VCaP (cell line): ENCODE measurements at regions not wholly inside any gene's neighbourhood (a gene's known extent, or its start where the extent isn't known, plus 50 kb on each side); places are given as distances from the start of the nearest gene placed in this dataset.
A peak's percentile ranks its signal among the peaks of the same experiment; 100 is the strongest.
"Not testable (repeated sequence)": the region's sequence is repeated elsewhere in the genome, so short reads cannot be mapped to it uniquely, and the experiment has no call there.

Experiments
- H3K27ac ChIP-seq: fragments of 450-650 bp; 2 replicates; pipeline ENCODE4 v1.5.1; 2017
- TF ChIP-seq, protein P1 (sequence below): fragments of 450-650 bp; conservative IDR thresholded peaks from 2 replicates; pipeline ENCODE4 v1.5.1; 2017; ENCODE audit warnings: mild to moderate bottlenecking, moderate library complexity

GRCh38 chr9:7507026-7507425, 292.6 kb downstream of the DMAC1 start:
- TF ChIP-seq, protein P1, sequence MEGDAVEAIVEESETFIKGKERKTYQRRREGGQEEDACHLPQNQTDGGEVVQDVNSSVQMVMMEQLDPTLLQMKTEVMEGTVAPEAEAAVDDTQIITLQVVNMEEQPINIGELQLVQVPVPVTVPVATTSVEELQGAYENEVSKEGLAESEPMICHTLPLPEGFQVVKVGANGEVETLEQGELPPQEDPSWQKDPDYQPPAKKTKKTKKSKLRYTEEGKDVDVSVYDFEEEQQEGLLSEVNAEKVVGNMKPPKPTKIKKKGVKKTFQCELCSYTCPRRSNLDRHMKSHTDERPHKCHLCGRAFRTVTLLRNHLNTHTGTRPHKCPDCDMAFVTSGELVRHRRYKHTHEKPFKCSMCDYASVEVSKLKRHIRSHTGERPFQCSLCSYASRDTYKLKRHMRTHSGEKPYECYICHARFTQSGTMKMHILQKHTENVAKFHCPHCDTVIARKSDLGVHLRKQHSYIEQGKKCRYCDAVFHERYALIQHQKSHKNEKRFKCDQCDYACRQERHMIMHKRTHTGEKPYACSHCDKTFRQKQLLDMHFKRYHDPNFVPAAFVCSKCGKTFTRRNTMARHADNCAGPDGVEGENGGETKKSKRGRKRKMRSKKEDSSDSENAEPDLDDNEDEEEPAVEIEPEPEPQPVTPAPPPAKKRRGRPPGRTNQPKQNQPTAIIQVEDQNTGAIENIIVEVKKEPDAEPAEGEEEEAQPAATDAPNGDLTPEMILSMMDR: no peak
- no peak overlapping the region for H3K27ac ChIP-seq

DNA sequence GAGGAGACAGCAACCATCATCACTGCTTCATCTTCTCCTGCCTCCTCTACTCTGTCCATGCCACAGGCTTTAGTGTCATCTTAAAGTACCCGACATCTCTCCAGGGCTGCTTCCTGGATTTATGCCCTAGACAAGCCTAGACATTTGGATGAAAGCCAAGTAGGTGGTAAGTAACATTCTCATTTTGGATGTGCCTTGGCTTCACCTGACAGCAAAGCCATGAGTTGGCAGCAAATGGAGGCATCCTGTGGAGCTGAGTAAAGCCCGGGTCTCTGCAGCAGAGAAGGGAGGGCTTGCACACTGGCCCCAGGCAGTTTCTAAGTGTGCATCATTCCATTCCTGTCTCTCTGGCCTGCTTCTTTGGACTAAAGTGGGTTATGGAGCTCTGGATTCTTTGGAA, 299.1 kb downstream of the DMAC1 start:
- TF ChIP-seq, protein P1: no peak
- H3K27ac ChIP-seq: no peak overlapping the region

DNA sequence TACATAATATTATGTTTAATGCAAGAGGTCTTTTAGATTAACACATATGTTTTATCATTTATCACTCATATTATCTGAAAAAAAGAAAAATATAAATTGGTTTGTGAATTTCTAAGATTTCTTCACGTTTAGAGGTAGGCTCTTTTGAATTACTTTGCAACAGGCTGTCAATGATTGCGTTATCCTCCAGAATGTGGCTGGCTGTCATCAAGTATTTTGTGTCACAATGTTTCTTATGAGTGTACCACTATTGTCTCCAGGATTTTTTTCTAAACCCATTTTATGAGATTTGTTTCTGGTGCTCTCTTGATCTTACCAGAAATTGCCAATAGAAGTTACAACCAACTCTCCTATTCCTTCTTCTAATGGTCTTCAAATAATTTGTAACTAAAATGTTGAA, 307.9 kb downstream of the DMAC1 start:
- TF ChIP-seq, protein P1: no peak

GRCh38 chr9:7490317-7491108, 309.1 kb downstream of the DMAC1 start:
- TF ChIP-seq, protein P1: no peak
- H3K27ac ChIP-seq: no peak overlapping the region

More for the DNA sequence above, 307.9 kb downstream of the DMAC1 start:
- no peak overlapping the region for H3K27ac ChIP-seq

DNA sequence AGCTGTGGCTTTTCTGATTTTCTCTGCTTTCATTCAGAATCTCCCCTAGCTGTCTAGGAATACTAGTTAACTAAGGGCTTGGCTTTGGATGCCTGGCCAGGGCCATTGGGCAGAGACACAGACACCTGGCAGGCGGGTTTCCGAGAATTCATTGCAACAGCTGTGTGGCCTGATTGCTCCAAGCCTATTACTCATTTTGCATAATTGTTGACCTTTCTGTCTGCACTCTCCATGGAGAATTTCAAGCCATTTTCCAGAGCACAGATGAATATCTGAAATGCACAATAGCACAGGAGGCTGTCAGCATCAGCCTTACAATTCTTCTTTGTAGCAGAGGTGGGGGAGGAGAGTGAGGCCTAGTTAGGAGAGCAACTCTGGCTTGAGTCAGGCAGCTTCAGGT, 310.5 kb downstream of the DMAC1 start:
- TF ChIP-seq, protein P1: no peak
- no peak overlapping the region for H3K27ac ChIP-seq

- not testable (repeated sequence) for H3K27ac ChIP-seq
Measured at GRCh38 chr9:7484014-7484413, 315.6 kb downstream of the DMAC1 start.

- TF ChIP-seq, protein P1: no peak
- no peak overlapping the region for H3K27ac ChIP-seq
Measured at GRCh38 chr9:7481570-7481969, 318.0 kb downstream of the DMAC1 start.

DNA sequence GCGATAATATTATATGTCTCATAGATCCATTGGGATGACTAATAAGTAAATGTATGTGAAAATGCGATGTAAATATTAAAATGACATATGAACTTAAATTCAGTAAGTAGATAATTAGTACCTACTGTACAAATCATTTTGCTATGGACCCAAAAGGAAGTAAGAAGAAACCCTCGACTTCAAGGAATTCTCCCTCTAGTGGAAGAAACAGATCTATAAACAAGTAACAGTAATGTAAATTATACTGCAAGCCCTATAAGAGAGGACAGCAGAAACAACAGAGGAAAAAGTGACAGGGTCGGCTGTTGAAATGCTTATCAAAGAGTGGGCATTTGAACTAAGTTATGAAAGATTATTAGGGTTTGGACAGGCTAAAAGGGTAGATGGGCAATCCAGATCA, 320.3 kb downstream of the DMAC1 start:
- TF ChIP-seq, protein P1: 0 out of 2 replicates have a peak, but pooled peaks have one; percentile 11
- H3K27ac ChIP-seq: no peak overlapping the region
